B cell (primary cell): ENCODE measurements at regions not wholly inside any gene's neighbourhood (a gene's known extent, or its start where the extent isn't known, plus 50 kb on each side); places are given as distances from the start of the nearest gene placed in this dataset.
"Not testable (repeated sequence)": the region's sequence is repeated elsewhere in the genome, so short reads cannot be mapped to it uniquely, and the experiment has no call there.

Experiments used
- ATAC-seq: fragments of 200-7000 bp; cut with Tn5 transposase; one replicate; pipeline ENCODE4 v1.10.0; 2021; ENCODE audit warnings: low read depth, mild to moderate bottlenecking, moderate number of reproducible peaks, moderate library complexity
- CTCF ChIA-PET: fragments of 350-600 bp; sonication (Branson Sonifier 250); formaldehyde crosslinking; loops from one replicate; lab custom pipeline; 2021; ENCODE audit warnings: antibody characterized with exemption, inconsistent platforms; lab: Charles Lee
- POLR2A ChIA-PET: fragments of 350-600 bp; sonication (Branson Sonifier 250); formaldehyde crosslinking; loops from one replicate; lab custom pipeline; 2021; ENCODE audit warnings: antibody characterized with exemption; lab: Charles Lee
- DNase-seq: peaks from one replicate; pipeline ENCODE4 v3.0.0; 2013
- H2AFZ ChIP-seq: 2 replicates; pipeline ENCODE4 v1.6.1; 2012; ENCODE audit warnings: mild to moderate bottlenecking, low read depth, low read length; ENCODE audit not compliant: insufficient read depth, poor library complexity, severe bottlenecking
- H3K27ac ChIP-seq, 2 donors: 1 replicate in 1 of 2; 2 replicates in 1 of 2; pipeline ENCODE4 v1.5.1; 2012 to 2013; ENCODE audit warnings: low read length in 2 of 2, mild to moderate bottlenecking in 2 of 2, moderate library complexity in 1 of 2
- H3K27me3 ChIP-seq, 4 experiments: fragments of 200-600 bp in 1 of 4; sonication (generic) in 1 of 4; replicated peaks in 1 of 4; 1 replicate in 2 of 4; 2 replicates in 2 of 4; pipeline versions ENCODE4 v1.6.1 to v1.7.0; 2013 to 2016; ENCODE audit warnings: low read length in 3 of 4, mild to moderate bottlenecking in 2 of 4, mixed read lengths in 1 of 4, moderate library complexity in 1 of 4; ENCODE audit not compliant: insufficient read depth in 4 of 4, control insufficient read depth in 3 of 4; ENCODE audit errors: control extremely low read depth in 1 of 4
- H3K36me3 ChIP-seq, 2 experiments: replicated peaks in 1 of 2; 1 replicate in 1 of 2; 2 replicates in 1 of 2; pipeline versions ENCODE4 v1.6.1 to v1.7.1; 2013; ENCODE audit warnings: low read length in 1 of 2; ENCODE audit not compliant: insufficient read depth in 2 of 2, control insufficient read depth in 1 of 2; ENCODE audit errors: control extremely low read depth in 1 of 2, extremely low read depth in 1 of 2
- H3K4me1 ChIP-seq, 2 donors: fragments of 200-600 bp in 1 of 2; sonication (generic) in 1 of 2; 1 replicate in 1 of 2; 2 replicates in 1 of 2; pipeline versions ENCODE4 v1.5.1 to v1.6.1; 2013 to 2017; ENCODE audit warnings: low read length in 2 of 2; ENCODE audit not compliant: control insufficient read depth in 2 of 2, insufficient read depth in 2 of 2
- H3K4me2 ChIP-seq: replicated peaks from 2 replicates; pipeline ENCODE3; 2012; ENCODE audit warnings: mild to moderate bottlenecking, low read depth, low read length; ENCODE audit not compliant: poor library complexity, severe bottlenecking
- H3K4me3 ChIP-seq, 5 experiments: fragments of 200-600 bp in 1 of 5; sonication (generic) in 1 of 5; 1 replicate in 3 of 5; 2 replicates in 2 of 5; pipeline versions ENCODE4 v1.5.1 to v1.7.0; 2011 to 2016; ENCODE audit warnings: low read length in 4 of 5, mild to moderate bottlenecking in 4 of 5, low read depth in 2 of 5, control low read depth in 1 of 5, moderate library complexity in 1 of 5; ENCODE audit not compliant: insufficient read depth in 1 of 5; ENCODE audit errors: control extremely low read depth in 1 of 5, extremely low read depth in 1 of 5
- H3K79me2 ChIP-seq: fragments of 200-600 bp; sonication (generic); one replicate; pipeline ENCODE4 v1.6.0; 2016; ENCODE audit warnings: low read length; ENCODE audit not compliant: control insufficient read depth, insufficient read depth
- H3K9ac ChIP-seq: fragments of 200-600 bp; sonication (generic); 2 replicates; pipeline ENCODE4 v1.6.1; 2017; ENCODE audit warnings: mild to moderate bottlenecking, low read length, moderate library complexity
- H3K9me3 ChIP-seq, 3 donors: one replicate each; pipeline versions ENCODE4 v1.6.1 to v1.7.1; 2013; ENCODE audit warnings: low read length in 2 of 3; ENCODE audit not compliant: control insufficient read depth in 2 of 3, insufficient read depth in 1 of 3; ENCODE audit errors: control extremely low read depth in 1 of 3
- H4K20me1 ChIP-seq: 2 replicates; pipeline ENCODE4 v1.6.0; 2012; ENCODE audit warnings: mild to moderate bottlenecking, low read length; ENCODE audit not compliant: insufficient read depth, control insufficient read depth, poor library complexity, severe bottlenecking
- H3K27ac Mint-ChIP-seq: one replicate; pipeline ENCODE4 v1.8.0; 2021; ENCODE audit warnings: mixed read lengths
- H3K27me3 Mint-ChIP-seq: one replicate; pipeline ENCODE4 v1.8.0; 2021; ENCODE audit warnings: mixed read lengths
- H3K4me1 Mint-ChIP-seq: one replicate; pipeline ENCODE4 v1.8.0; 2021; ENCODE audit warnings: mixed read lengths
- H3K4me3 Mint-ChIP-seq: one replicate; pipeline ENCODE4 v1.8.0; 2021; ENCODE audit warnings: mixed read lengths
- H3K9me3 Mint-ChIP-seq: one replicate; pipeline ENCODE4 v1.8.0; 2022; ENCODE audit warnings: mixed read lengths; ENCODE audit not compliant: insufficient read depth
- EZH2 ChIP-seq: IDR thresholded peaks from 2 replicates; pipeline ENCODE4 v1.6.1; 2012; ENCODE audit warnings: borderline replicate concordance, low read depth, mild to moderate bottlenecking, moderate library complexity, low read length; ENCODE audit not compliant: insufficient read depth, poor library complexity, severe bottlenecking
- WGBS: methylation state at CpG from one replicate; pipeline ENCODE4 v1.1.5; 2013; ENCODE audit warnings: missing lambda C conversion rate; ENCODE audit not compliant: insufficient coverage; 5-methylcytosine and 5-hydroxymethylcytosine counted together
- intact Hi-C: fragments of 100-400 bp; cut with micrococcal nuclease; formaldehyde crosslinking; loops from one replicate; pipeline ENCODE4 v1.10.0; 2022
- TF ChIP-seq, protein P1 (sequence below): fragments of 200-600 bp; IDR thresholded peaks from one replicate; pipeline ENCODE4 v1.8.0; 2022; ENCODE audit warnings: antibody characterized with exemption, mild to moderate bottlenecking

DNA sequence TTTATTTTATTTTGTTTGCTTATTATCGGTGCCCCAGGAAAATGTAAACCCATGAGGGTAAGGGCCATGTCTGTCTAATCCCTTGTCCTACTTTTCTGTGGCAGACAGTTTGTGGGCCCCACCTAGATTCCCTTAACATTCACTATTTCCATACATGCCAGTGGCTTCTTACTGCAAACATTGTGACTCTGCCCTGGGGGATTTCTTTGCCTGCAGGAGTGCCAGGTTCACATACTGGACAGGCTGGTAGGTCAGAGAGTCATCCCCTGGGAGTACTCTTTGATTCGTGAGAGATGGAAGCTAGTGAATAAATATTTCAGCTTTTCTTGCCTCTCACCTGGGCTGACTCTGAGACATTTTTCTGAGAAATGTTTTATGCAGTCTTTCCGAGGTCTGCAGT lies 122.8 kb upstream of the TBX5 start:
- intact Hi-C loops, result no loop called here
- Histone ChIP-seq H3K27ac (no peak overlapping the region), H3K4me1 (no peaks in the 10 kb centered on the region), H3K4me2 (no peak overlapping the region), H3K79me2 (no peaks in the 10 kb centered on the region), H4K20me1 (no peaks in the 10 kb centered on the region), H2AFZ (no peak overlapping the region), H3K4me3 (no peak overlapping the region), H3K36me3 (no peaks in the 10 kb centered on the region), H3K9ac (no peak overlapping the region), H3K27me3 (no peaks in the 10 kb centered on the region), H3K9me3 (no peaks in the 10 kb centered on the region)
- ChIA-PET POLR2A (no interaction called here), CTCF (no interaction called here)
- peaks cover 7% of the 10 kb centered on the region for H3K27me3 Mint-ChIP-seq
- no peak for ATAC-seq
- H3K9me3 Mint-ChIP-seq, result no peaks in the 10 kb centered on the region
- TF ChIP-seq EZH2, result no peak
- TF ChIP-seq, protein P1, sequence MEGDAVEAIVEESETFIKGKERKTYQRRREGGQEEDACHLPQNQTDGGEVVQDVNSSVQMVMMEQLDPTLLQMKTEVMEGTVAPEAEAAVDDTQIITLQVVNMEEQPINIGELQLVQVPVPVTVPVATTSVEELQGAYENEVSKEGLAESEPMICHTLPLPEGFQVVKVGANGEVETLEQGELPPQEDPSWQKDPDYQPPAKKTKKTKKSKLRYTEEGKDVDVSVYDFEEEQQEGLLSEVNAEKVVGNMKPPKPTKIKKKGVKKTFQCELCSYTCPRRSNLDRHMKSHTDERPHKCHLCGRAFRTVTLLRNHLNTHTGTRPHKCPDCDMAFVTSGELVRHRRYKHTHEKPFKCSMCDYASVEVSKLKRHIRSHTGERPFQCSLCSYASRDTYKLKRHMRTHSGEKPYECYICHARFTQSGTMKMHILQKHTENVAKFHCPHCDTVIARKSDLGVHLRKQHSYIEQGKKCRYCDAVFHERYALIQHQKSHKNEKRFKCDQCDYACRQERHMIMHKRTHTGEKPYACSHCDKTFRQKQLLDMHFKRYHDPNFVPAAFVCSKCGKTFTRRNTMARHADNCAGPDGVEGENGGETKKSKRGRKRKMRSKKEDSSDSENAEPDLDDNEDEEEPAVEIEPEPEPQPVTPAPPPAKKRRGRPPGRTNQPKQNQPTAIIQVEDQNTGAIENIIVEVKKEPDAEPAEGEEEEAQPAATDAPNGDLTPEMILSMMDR, result no peak
- H3K4me3 Mint-ChIP-seq, result no peak overlapping the region
- H3K27ac Mint-ChIP-seq, result no peak overlapping the region
- H3K4me1 Mint-ChIP-seq, result no peaks in the 10 kb centered on the region
- WGBS, result 68% methylated on average over 3 of the region's 3 CpGs
- no peak for DNase-seq

DNA sequence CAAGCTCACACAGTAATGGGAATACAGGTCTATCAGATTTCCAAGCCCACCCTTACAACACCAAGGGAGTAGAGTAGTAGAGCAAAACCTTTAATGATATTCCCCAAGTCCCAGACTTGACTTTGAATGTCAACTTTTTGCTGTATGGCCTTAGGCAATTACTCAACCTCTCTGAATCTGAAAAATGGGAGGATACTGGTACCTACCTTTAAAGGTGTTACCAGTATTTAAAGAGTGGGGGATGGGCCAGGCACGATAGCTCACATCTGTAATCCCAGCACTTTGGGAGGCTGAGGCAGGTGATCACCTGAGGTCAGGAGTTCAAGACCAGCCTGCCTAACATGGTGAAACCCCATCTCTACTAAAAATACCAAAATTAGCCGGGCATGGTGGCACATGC lies 115.2 kb upstream of the TBX5 start:
- H3K4me3 Mint-ChIP-seq, DNase-seq, intact Hi-C loops, H3K9me3 Mint-ChIP-seq, H3K9ac ChIP-seq, H3K79me2 ChIP-seq, POLR2A ChIA-PET, H3K4me1 Mint-ChIP-seq, H2AFZ ChIP-seq, H3K27me3 Mint-ChIP-seq, H3K27me3 ChIP-seq, H3K4me1 ChIP-seq, H3K27ac ChIP-seq, CTCF ChIA-PET, H3K4me3 ChIP-seq, H3K36me3 ChIP-seq, H3K27ac Mint-ChIP-seq, H4K20me1 ChIP-seq, ATAC-seq, H3K9me3 ChIP-seq, H3K4me2 ChIP-seq: not testable (repeated sequence)
- 83% methylated on average over 1 of the region's 2 CpGs for WGBS
